ENCODE measurements at regions not wholly inside any gene's neighbourhood (a gene's known extent, or its start where the extent isn't known, plus 50 kb on each side); places are given as distances from the start of the nearest gene placed in this dataset.

DNA sequence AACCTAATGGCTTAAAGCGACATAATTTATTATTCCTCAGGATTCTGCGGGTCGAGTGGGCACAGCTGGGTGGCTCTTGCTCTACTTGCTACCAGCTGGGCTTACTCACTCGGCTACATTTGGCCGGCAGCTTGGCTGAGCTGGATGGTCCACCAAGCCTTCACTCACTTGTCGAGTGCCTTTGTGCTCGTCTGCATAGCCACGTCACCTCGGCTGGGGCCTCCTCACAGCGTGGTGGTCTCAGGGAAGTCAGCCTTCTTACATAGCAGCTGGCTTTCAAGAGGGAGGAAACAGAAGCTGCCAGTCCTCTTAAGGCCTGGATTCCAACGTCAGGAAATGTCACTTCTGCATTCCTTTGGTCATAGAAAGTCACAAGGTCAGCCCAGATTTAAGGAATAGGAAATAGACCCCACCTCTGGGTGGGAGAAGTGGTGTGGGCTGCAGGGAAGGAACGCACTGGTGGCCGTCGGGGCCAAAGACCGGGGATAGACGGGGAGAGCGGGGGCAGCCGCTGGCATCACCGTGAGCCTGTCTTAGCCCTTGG is 75.1 kb upstream of the RUFY1 start:
- TF ChIP-seq, protein P1, sequence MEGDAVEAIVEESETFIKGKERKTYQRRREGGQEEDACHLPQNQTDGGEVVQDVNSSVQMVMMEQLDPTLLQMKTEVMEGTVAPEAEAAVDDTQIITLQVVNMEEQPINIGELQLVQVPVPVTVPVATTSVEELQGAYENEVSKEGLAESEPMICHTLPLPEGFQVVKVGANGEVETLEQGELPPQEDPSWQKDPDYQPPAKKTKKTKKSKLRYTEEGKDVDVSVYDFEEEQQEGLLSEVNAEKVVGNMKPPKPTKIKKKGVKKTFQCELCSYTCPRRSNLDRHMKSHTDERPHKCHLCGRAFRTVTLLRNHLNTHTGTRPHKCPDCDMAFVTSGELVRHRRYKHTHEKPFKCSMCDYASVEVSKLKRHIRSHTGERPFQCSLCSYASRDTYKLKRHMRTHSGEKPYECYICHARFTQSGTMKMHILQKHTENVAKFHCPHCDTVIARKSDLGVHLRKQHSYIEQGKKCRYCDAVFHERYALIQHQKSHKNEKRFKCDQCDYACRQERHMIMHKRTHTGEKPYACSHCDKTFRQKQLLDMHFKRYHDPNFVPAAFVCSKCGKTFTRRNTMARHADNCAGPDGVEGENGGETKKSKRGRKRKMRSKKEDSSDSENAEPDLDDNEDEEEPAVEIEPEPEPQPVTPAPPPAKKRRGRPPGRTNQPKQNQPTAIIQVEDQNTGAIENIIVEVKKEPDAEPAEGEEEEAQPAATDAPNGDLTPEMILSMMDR (conservative IDR thresholded peaks at IDR 0.05 in 1 of 2, IDR thresholded peaks at IDR 0.05 in 1 of 2; ENCODE audit: extremely low read depth in 1 of 2, insufficient read depth in 1 of 2, low read depth in 1 of 2, low read length in 2 of 2): no peak
- TF ChIP-seq EZH2 (IDR thresholded peaks at IDR 0.05; ENCODE audit: borderline replicate concordance, low read length): no peak

Measured in mammary epithelial cell (primary cell).